ENCODE measurements at regions not wholly inside any gene's neighbourhood (a gene's known extent, or its start where the extent isn't known, plus 50 kb on each side); places are given as distances from the start of the nearest gene placed in this dataset.

GRCh38 chr3:193948459-193948858 is 187.5 kb upstream of the HES1 start:
- DNase-seq (ENCODE audit: low read depth, low spot score) (no peak), ATAC-seq (no peak)
- Histone ChIP-seq H3K27ac (ENCODE audit: low read depth, low read length) (no peak overlapping the region), H3K4me2 (ENCODE audit: low read length) (no peak overlapping the region), H3K4me3 (replicated peaks in 1 of 2; ENCODE audit: low read depth in 1 of 2, low read length in 2 of 2) (no peak overlapping the region), H3K27me3 (ENCODE audit: insufficient read depth, low read length) (peaks cover 8% of the 10 kb centered on the region; the same call in 1 of the 2 replicates), H3K4me1 (ENCODE audit: control insufficient read depth in 1 of 2, insufficient read depth in 2 of 2, low read length in 2 of 2) (peaks cover 8 to 39% of the 10 kb centered on the region in 2 experiments), H3K9me2 (ENCODE audit: insufficient read depth) (no peaks in the 10 kb centered on the region), H3K79me2 (ENCODE audit: insufficient read depth, low read length) (no peaks in the 10 kb centered on the region), H3K9me3 (ENCODE audit: control insufficient read depth in 1 of 2, insufficient read depth in 1 of 2, low read depth in 1 of 2, low read length in 2 of 2) (no peaks in the 10 kb centered on the region), H2AFZ (ENCODE audit: low read depth, low read length, poor library complexity, severe bottlenecking) (no peak overlapping the region), H3K9ac (ENCODE audit: low read length) (no peak overlapping the region), H3K36me3 (ENCODE audit: control insufficient read depth in 1 of 2, insufficient read depth in 2 of 2, low read length in 2 of 2) (no peaks in the 10 kb centered on the region), H4K20me1 (ENCODE audit: insufficient read depth) (no peaks in the 10 kb centered on the region)
- CTCF ChIA-PET = no interaction called here
- intact Hi-C loops (cut with micrococcal nuclease) = no loop called here
- POLR2A ChIA-PET = interaction anchor here (0.7 kb wide), 1 partner anchor 310 kb away, joined by 4 read pairs; no protein-coding TSS in a partner anchor
- no TSS peak for BruUV-seq (replicated peaks)
- RAD21 ChIA-PET (ENCODE audit: low non-redundant PET in 1 of 2, low total read pairs in 2 of 2, uncharacterized antibody in 2 of 2, unreplicated experiment in 2 of 2) = no interaction called here
- TF ChIP-seq, protein P1, sequence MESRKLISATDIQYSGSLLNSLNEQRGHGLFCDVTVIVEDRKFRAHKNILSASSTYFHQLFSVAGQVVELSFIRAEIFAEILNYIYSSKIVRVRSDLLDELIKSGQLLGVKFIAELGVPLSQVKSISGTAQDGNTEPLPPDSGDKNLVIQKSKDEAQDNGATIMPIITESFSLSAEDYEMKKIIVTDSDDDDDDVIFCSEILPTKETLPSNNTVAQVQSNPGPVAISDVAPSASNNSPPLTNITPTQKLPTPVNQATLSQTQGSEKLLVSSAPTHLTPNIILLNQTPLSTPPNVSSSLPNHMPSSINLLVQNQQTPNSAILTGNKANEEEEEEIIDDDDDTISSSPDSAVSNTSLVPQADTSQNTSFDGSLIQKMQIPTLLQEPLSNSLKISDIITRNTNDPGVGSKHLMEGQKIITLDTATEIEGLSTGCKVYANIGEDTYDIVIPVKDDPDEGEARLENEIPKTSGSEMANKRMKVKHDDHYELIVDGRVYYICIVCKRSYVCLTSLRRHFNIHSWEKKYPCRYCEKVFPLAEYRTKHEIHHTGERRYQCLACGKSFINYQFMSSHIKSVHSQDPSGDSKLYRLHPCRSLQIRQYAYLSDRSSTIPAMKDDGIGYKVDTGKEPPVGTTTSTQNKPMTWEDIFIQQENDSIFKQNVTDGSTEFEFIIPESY (IDR thresholded peaks at IDR 0.05; ENCODE audit: extremely low read depth, insufficient replicate concordance, low read length) = no peak
- no peak for TF ChIP-seq POLR2AphosphoS5 (IDR thresholded peaks at IDR 0.05; ENCODE audit: low read depth, low read length)
- TF ChIP-seq, protein P2, sequence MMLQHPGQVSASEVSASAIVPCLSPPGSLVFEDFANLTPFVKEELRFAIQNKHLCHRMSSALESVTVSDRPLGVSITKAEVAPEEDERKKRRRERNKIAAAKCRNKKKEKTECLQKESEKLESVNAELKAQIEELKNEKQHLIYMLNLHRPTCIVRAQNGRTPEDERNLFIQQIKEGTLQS (IDR thresholded peaks at IDR 0.05) = no peak
- no peak for TF ChIP-seq SP1 (IDR thresholded peaks at IDR 0.05; ENCODE audit: low read depth)
- TF ChIP-seq YY1 (IDR thresholded peaks at IDR 0.05; ENCODE audit: extremely low read depth, insufficient replicate concordance, low read depth, low read length) = no peak
- no peak for TF ChIP-seq POLR2A (IDR thresholded peaks at IDR 0.05; ENCODE audit: borderline replicate concordance, extremely low read depth, insufficient read depth, insufficient read length)
- no peak for TF ChIP-seq REST (IDR thresholded peaks at IDR 0.05; ENCODE audit: low read depth)
- no peak for TF ChIP-seq ZNF274 (IDR thresholded peaks at IDR 0.05; ENCODE audit: low read depth, low read length)
- TF ChIP-seq ELF1 (IDR thresholded peaks at IDR 0.05; ENCODE audit: borderline replicate concordance, low read depth) = no peak
- TF ChIP-seq, protein P3, sequence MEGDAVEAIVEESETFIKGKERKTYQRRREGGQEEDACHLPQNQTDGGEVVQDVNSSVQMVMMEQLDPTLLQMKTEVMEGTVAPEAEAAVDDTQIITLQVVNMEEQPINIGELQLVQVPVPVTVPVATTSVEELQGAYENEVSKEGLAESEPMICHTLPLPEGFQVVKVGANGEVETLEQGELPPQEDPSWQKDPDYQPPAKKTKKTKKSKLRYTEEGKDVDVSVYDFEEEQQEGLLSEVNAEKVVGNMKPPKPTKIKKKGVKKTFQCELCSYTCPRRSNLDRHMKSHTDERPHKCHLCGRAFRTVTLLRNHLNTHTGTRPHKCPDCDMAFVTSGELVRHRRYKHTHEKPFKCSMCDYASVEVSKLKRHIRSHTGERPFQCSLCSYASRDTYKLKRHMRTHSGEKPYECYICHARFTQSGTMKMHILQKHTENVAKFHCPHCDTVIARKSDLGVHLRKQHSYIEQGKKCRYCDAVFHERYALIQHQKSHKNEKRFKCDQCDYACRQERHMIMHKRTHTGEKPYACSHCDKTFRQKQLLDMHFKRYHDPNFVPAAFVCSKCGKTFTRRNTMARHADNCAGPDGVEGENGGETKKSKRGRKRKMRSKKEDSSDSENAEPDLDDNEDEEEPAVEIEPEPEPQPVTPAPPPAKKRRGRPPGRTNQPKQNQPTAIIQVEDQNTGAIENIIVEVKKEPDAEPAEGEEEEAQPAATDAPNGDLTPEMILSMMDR (IDR thresholded peaks at IDR 0.05 in 2 of 3, conservative IDR thresholded peaks at IDR 0.05 in 1 of 3; ENCODE audit: borderline replicate concordance in 1 of 3, insufficient read depth in 1 of 3, low read depth in 2 of 3, low read length in 2 of 3) = no peak
